RPMI8226 (cell line): ENCODE measurements at regions not wholly inside any gene's neighbourhood (a gene's known extent, or its start where the extent isn't known, plus 50 kb on each side); places are given as distances from the start of the nearest gene placed in this dataset.
A peak's percentile ranks its signal among the peaks of the same experiment; 100 is the strongest.
"Not testable (repeated sequence)": the region's sequence is repeated elsewhere in the genome, so short reads cannot be mapped to it uniquely, and the experiment has no call there.

ENCODE experiments used
- DNase-seq: peaks from one replicate; pipeline ENCODE4 v3.0.0-alpha.2; 2015

GRCh38 chr2:207417301-207417718 is 112.5 kb upstream of the CREB1 start:
- DNase-seq, result no peak

- DNase-seq, result peak; percentile 13
These were observed 111.3 kb upstream of the CREB1 start for GRCh38 chr2:207418419-207418818.

GRCh38 chr2:207419331-207419730 is 110.4 kb upstream of the CREB1 start:
- no peak for DNase-seq

GRCh38 chr2:207421671-207422070 is 108.1 kb upstream of the CREB1 start:
- DNase-seq, result no peak

- DNase-seq, result no peak
These were observed 107.4 kb upstream of the CREB1 start for GRCh38 chr2:207422380-207422779.

GRCh38 chr2:207423886-207424285 is 105.9 kb upstream of the CREB1 start:
- peak; percentile 67 for DNase-seq

GRCh38 chr2:207427986-207428385 is 101.8 kb upstream of the CREB1 start:
- DNase-seq, result no peak

- no peak for DNase-seq
These were observed 101.2 kb upstream of the CREB1 start for GRCh38 chr2:207428573-207428972.

GRCh38 chr2:207432453-207432852 is 97.3 kb upstream of the CREB1 start:
- DNase-seq, result no peak

- no peak for DNase-seq
These were observed 95.5 kb upstream of the CREB1 start for GRCh38 chr2:207434306-207434705.

GRCh38 chr2:207434899-207435465 is 94.8 kb upstream of the CREB1 start:
- DNase-seq, result no peak

GRCh38 chr2:207437136-207437523 is 92.6 kb upstream of the CREB1 start:
- no peak for DNase-seq

GRCh38 chr2:207437524-207438143 is 92.1 kb upstream of the CREB1 start:
- no peak for DNase-seq

GRCh38 chr2:207438414-207439126 is 91.2 kb upstream of the CREB1 start:
- no peak for DNase-seq

GRCh38 chr2:207439881-207440280 is 89.9 kb upstream of the CREB1 start:
- not testable (repeated sequence) for DNase-seq

GRCh38 chr2:207444756-207445155 is 85.0 kb upstream of the CREB1 start:
- no peak for DNase-seq

GRCh38 chr2:207446653-207447052 is 83.1 kb upstream of the CREB1 start:
- DNase-seq, result no peak

- no peak for DNase-seq
These were observed 81.8 kb upstream of the CREB1 start for GRCh38 chr2:207448006-207448405.

GRCh38 chr2:207449642-207450165 is 80.1 kb upstream of the CREB1 start:
- no peak for DNase-seq

- no peak for DNase-seq
These were observed 79.6 kb upstream of the CREB1 start for GRCh38 chr2:207450186-207450585.

- DNase-seq, result no peak
These were observed 71.2 kb upstream of the CREB1 start for GRCh38 chr2:207458582-207458981.

GRCh38 chr2:207459990-207460757 is 69.6 kb upstream of the CREB1 start:
- peak; percentile 36 for DNase-seq

- no peak for DNase-seq
These were observed 66.3 kb upstream of the CREB1 start for GRCh38 chr2:207463433-207463832.
